ENCODE measurements at regions not wholly inside any gene's neighbourhood (a gene's known extent, or its start where the extent isn't known, plus 50 kb on each side); places are given as distances from the start of the nearest gene placed in this dataset.

GRCh38 chr17:70767102-70767701, 597.9 kb downstream of the KCNJ2 start:
- no peak for DNase-seq

DNA sequence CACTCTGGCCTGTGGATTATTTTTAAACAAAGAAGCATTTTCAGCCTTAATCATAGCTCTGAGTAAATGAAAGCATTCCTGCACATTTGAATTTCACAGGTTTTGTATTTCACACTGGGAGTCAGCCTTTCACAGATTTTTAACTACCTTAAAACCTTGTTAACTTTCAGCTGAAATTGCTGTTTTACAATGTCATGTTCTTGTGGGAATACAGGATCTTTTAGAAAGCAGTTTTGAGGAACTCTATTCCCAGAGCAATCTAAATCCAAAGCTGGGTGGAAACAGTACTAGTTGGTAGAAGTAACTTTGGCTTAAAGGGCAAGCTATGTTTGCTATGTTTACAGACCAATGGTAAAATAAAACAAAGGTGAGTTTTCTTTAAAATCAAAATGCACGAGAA, 600.6 kb downstream of the KCNJ2 start:
- DNase-seq: no peak

- no peak for DNase-seq
Observed at GRCh38 chr17:70771804-70772386, 602.6 kb downstream of the KCNJ2 start.

DNA sequence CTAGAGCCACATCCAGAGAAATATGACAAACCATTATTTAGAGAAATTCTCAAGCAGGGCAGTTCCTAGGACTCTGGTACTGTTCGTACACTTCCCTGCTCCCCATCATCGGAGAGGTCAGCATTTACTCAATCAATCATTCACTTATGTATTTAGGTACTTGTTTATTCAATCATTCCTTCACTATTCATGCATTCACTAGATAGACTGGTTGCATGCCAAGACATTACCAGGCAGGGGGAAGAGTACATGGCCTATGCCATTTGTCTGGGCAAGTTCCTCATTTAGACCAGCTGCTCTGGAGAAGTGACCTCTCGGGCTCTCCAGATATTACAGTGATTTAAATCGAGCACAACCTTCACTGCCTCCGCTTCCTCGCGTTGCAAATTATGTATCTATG, 603.4 kb downstream of the KCNJ2 start:
- no peak for DNase-seq

DNA sequence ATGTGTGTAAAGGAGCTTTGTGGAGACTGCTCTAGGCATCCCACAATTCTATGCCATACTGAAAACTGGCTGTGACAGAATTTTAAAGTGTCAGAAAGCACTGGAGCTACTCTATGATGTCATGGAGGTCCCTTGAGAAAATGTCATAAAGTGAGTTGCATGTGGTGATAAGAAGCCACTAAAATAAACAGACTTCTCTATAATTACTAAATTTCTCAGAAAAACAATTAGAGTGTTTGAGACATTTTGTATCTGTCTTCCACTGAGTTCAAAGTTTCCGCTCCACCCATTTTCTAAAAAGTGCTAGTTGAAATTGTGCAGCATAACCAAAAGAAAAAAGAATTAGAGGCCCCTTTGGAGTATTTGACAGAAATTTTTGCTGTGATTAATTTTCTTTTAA, 603.9 kb downstream of the KCNJ2 start:
- DNase-seq: no peak

DNA sequence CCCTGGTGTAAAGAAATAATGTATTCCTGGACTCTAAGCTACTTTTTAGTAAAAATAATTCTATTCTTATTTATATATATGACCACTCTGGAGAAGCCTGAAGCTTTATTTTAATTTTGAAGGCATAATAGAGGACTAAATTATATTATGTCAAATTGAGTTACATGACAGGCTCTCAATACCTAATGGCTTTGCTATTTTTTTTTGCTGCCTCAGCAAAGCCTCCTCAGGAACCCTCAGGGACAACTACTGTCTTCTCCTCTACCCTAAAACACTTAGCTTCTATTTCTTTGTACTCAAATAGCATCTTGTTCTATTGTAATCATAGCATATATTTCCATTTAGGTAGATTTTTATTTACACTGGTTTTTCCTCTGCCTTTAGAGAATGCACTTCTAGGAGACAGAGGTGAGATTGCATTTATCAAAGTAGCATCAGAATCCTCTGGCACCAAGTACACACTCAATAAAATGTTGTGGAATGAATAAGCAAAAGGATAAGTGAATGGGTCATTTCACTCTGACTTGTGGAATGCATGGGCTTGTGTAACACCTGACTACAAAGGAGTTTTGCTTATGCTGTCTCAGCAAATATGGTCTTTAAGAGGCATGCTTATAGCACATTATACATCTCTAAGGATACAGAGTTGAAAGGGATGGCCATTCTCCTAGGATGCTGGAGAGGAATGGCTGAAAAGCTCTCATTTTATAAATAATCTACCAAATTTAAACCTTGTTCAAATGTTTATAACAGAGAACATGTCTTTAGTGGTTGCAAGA, 605.2 kb downstream of the KCNJ2 start:
- DNase-seq: no peak

- DNase-seq: no peak
Observed at GRCh38 chr17:70775679-70776078, 606.3 kb downstream of the KCNJ2 start.

DNA sequence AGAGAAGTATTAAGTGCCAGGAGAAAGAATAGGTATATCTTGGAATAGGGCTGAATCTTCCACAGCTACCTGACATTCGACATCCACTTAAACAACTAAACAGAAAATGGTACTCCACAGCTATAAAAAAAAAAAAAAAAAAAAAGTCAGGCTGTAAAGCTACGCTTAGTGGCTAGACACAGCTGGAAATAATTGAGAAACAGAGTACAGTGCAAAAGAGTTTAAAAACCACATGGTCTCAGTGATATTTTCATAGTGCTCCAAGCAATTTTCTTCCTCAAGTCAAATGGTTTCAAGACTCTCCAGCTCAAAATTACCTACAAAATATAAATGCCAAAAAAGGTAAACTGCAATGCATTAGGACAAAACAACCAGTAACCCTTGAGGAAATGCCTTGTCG, 607.1 kb downstream of the KCNJ2 start:
- DNase-seq: no peak

GRCh38 chr17:70780031-70780430, 610.7 kb downstream of the KCNJ2 start:
- no peak for DNase-seq

DNA sequence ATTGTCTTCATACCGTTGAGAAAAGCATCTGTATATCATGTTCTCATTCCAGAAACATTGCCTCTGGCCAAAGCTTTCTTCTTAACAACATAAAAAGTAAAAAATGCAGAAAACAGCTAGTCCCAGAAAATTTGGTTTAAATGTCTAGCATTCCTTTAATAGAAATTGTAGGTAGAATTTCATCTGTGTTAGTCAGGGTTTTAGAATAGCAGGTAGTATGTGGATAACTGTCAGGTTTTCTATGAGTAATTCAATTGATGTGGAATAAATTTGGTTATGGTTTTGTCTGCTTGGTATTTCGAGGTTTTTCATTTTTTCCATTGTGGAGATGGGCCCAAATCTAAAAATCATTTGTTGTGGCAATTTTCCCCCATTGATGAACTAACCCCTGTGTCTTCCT, 616.7 kb downstream of the KCNJ2 start:
- DNase-seq: no peak

GRCh38 chr17:70787721-70788300, 618.5 kb downstream of the KCNJ2 start:
- DNase-seq: no peak

DNA sequence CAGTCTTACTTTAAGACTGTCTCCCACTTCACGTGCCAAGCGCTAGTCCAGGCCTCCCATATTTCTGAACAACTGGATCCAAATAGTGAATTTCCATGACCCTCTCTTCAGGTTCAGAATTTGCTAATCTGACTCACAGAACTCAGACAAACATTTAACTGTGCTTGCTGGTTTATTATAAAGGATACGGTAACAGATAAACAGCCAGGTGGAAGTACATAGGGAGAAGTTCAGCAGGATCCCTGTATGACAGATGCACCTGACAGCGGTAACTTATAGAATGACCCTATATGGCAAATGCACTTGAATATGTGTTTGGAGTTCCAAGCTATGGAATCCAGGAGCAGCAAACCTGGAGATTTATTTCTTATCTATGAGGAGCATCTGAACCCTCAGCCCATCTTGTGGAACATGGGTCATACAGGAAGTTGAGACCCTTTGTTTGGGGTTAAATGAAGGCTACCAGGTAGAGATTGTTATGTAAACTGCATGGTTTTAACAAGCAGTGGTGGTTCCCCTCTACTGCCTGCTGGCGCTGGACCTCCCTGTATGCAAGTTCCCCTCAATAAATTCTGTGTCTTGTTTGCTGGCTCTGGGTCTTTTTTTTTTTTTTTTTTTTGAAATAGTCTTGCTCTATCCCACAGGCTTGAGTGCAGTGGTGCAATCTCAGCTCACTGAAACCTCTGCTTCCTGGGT, 622.6 kb downstream of the KCNJ2 start:
- DNase-seq: no peak

DNA sequence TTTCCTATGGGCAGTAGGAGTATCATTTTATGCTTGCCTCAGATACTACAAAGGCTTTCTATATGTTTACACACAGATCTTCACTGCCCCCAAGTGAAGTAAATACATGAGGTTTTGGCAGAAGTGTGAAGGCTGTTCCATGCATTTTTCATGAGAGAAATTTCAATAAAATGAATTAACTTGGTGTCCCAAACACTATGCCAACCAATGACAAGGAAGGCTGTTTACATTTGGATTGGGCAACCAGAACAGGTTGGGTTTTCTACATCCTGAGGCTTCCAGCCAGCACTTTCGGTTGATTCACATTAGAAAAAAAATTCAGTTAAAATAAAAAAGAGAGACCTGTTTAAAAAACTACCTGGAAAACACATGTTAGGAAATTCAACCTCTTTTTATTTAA, 625.4 kb downstream of the KCNJ2 start:
- no peak for DNase-seq

DNA sequence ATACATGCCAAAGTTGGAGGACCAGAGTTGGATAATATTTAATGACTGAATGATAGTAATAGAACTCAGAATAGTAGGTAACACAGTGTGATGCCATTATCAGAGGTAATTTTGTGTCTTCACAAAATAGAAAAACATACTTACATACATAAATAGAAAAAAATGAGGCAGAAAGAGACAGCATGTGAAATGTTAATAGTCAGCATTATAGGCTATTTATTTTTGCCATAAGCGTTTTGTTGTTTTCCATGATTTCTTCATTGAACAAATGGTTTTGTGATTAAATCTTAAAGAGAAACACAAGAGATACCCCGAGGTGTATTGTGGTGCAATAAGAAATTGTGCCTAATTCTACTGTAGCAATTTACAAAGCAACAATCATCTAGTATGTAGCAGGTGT, 626.3 kb downstream of the KCNJ2 start:
- DNase-seq: no peak

- DNase-seq: no peak
Observed at GRCh38 chr17:70796757-70797156, 627.4 kb downstream of the KCNJ2 start.

- DNase-seq: no peak
Observed at GRCh38 chr17:70797166-70797565, 627.8 kb downstream of the KCNJ2 start.

- no peak for DNase-seq
Observed at GRCh38 chr17:70804161-70804560, 634.8 kb downstream of the KCNJ2 start.

GRCh38 chr17:70808596-70808995, 639.3 kb downstream of the KCNJ2 start:
- no peak for DNase-seq

GRCh38 chr17:70810609-70811008, 641.3 kb downstream of the KCNJ2 start:
- no peak for DNase-seq

DNA sequence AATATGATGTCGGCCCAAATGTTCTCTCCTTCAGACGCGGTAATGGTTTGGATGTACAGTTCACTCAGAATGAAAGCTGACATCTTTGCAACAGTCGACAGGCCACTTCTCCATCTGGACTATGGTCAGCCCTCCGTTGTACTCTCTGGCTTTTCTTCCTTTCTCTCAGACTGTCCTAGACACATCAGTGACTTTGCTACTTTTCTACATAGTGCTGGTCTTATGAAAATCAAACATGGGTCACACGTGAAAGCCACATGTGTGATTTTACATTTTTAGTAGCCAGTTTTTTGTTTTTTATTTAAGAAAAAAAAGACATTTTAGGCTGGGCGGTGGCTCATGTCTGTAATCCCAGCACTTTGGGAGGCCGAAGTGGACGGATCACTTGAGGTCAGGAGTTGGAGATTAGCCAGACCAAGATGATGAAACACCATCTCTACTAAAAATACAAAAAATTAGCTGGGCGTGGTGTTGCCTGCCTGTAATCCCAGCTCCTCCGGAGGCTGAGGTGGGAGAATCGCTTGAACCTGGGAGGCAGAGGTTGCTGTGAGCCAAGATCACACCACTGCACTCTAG, 644.1 kb downstream of the KCNJ2 start:
- DNase-seq: no peak

- DNase-seq: no peak
Observed at GRCh38 chr17:70819183-70819582, 649.9 kb downstream of the KCNJ2 start.

DNA sequence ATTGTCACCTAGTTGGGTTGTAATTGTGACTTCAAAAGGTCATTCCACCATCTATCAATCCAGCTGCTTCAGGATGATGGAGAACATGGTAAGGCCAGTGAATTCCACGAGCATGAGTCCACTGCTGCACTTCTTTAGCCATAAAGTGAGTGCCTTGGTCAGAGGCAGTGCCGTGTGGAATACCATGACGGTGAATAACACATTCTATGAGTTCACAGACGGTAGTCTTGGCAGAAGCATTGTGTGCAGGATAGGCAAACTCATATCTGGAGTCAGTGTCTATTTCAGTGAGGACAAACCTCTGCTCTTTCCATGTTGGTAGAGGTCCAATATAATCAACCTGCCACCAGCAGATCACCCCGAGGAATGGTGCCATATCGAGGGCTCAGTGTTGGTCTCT, 650.9 kb downstream of the KCNJ2 start:
- no peak for DNase-seq
